GM18519 (cell line): ENCODE measurements at regions not wholly inside any gene's neighbourhood (a gene's known extent, or its start where the extent isn't known, plus 50 kb on each side); places are given as distances from the start of the nearest gene placed in this dataset.
"Not testable (repeated sequence)": the region's sequence is repeated elsewhere in the genome, so short reads cannot be mapped to it uniquely, and the experiment has no call there.

Experiments used
- ATAC-seq: cut with Tn5 transposase; IDR thresholded peaks from one replicate; pipeline ENCODE4 v1.9.1; 2021; ENCODE audit warnings: mild to moderate bottlenecking, moderate library complexity; ENCODE audit not compliant: unreplicated experiment, low FRiP score

DNA sequence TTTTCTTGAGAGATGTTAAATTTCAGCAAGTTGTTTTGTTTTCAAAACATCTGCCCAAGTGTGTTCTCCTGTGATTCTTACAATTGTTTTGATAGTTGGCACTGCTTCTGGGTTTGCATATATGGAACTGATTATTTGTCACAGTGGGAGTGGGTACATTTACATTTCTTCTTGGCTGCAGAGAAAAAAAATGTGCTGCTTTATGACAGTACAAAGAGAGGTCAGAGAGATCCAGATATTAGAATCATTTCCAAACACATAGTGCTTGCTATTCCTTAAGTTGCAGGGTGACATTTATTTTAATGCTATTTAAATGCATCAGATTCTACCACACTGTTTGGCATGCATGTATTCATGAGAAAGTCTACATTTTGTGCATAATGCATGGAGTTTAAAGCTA, 303.5 kb upstream of the MDGA2 start:
- ATAC-seq = no peak

DNA sequence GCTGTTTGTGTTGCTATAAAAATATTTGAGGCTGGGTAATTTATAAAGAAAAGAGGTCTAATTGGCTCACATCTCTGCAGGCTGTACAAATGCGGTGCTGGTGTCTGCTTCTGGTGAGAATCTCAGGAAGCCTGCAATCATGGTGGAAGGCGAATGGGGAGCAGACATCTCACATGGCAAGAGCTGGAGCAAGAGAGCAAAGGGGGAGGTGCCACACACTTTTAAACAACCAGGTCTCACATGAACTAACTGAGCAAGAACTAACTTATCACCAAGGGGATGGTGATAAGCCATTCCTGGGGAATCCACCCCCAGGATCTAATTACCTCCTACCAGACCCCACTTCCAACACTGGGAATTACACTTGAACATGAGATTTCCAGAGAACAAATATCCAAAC, 300.7 kb upstream of the MDGA2 start:
- no peak for ATAC-seq

DNA sequence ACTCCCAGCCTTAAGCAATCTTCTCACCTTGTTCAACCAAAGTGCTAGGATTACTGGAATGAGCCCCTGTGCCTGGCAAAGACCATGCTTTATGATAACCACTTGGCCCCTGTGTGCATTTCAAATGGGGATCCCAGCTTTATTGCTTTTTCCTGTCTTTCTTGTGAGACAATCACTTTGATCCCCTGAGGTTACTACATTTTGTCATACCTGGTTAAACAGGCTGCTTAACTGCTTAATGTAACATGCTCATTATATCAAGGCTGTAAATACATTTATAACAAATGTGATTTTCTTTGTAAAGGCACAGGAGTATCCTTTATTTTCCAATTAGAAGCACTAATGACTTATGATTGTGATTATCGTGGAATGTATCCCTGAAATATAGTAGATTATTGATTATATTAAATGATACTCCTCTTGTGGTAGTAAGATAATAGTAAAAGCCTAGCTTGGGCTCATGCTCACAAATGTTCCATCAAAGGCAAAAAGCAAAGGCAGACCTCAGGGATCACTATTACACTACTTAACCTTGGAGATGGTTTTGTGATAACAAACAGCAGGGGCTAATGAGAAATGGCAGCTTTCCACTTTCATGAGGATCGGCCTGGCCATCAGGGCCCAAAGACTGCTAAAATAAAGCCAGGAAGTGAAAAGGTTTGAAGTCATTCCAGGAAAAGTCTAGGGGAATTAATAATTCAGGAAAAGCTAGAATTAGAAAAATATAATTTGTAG, 290.8 kb upstream of the MDGA2 start:
- no peak for ATAC-seq

DNA sequence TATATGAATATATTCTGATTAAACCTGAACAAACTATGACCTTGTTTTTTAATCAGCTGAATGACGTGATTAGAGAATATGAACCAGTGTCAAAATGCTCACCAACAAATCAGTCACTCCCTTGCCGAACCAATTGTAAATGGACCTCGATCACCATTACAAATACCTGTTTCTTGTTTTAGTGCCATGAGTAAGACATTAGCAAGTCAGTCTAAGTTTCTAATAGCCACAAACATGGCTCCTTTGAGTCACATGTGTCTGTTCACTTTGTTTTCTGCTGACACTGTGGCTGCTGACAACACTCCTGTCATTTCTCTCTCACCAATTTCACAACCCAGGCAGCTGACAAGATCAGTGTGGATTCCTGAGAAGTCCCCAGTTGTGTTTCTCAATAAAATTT, 286.2 kb upstream of the MDGA2 start:
- no peak for ATAC-seq

DNA sequence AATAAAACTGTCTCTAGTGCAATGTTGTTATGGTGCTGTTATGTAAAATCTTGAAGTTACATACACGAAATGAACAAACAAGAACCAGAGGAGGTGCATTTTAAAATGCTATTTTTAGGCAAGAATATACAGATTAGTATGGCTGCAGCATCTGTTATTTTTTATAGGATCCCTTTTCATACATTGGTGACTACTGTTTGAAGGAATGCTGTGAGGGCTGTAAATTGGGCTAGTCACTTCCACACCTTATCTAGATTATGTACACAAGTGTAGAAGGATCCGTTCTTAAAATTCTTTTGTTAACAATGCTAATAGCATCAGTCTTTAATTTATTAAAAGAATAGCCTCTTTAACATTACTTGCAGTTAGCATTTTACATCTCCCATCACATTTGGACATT, 284.3 kb upstream of the MDGA2 start:
- no peak for ATAC-seq

DNA sequence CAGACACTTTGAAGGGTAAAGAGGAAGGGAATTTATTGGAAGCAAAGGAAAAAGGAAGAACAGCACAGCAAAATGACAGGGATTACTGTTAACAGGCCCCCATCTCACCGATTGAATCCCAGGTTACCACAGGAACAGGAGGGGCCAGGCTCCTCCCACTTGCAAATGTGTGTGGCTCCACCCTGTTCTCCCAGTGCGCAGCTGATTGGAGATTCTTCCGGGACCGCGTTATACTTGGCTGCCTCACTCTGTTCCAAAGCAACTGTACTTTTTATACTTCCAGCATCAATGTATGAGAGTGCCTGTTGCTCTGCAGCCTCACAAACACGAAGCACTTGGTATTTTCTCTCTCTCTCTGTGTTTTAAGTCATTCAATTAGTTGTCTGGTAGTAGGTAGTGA, 273.6 kb upstream of the MDGA2 start:
- ATAC-seq = no peak

DNA sequence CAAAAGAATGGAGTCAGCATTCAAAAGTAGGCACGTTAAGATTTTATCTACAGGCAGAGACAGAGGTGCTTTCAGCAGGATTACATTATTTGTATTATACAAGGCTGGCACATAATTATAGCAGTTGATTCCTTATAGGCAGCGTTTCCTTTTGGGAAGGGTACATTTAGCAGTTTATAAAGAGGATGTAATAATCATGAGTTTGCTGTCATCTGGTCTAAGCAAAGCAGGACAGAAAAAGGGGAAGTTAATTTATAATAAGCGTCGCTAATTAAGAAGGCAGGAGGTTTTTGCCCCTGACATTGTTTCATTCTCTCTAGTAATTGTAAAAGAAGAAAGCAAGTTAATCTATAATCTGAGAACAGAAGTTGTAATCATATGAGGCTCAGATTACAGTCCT, 259.9 kb upstream of the MDGA2 start:
- no peak for ATAC-seq

DNA sequence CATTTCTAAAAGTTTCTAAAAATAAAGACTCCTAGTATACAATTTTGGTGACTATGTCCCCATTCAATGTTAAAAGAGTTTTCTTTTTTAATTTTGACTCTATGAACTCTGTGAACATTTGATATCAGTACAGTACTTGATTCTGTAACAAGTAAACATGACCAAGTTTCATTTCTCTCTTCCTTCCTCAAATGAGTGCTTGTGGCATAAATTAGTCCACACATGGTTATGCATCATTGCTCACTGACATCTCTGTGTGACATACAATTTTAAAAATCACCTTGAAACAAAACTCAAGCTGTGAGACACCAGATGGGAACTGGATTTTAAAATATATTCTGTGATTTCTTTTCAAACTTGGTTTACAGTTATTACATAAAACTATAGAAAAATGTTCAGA, 253.9 kb upstream of the MDGA2 start:
- peak; percentile 86 for ATAC-seq

DNA sequence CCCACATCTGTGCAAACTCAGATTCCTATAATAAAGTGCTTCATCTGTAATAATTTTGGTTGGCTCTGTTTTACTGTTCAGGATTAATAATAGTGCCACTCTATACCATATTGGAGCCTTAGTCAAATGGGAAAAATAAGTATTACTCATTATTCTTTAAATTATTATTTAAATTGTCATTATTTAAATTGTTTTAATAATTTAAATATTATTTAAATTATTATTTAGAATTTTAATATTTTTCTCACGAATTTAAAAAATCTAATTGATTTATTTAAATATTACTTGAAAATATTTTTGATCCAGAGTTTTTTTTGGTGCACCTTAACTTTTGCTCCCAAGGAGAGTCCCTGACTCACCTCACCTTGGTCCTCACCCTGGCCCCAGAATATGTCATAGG, 245.7 kb upstream of the MDGA2 start:
- no peak for ATAC-seq

DNA sequence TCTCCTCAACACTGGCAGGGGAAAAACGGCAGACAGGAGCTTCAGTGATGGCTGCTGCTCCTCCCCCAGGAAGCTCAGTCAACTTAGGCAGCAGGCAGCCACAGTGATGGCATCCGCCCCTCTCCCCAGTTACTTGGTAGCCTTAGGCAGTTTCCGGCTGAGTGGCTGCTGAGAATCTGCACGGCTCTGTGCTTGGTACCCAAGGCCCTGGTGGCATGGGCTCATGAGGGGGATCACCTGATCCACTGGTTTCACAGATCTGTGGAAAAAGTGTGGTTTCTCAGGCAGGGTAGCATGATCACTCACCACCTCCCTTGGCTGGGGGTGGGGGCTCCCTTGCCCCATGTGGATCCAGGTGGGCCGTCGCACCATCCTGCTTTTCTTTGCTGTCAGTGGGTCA, 244.6 kb upstream of the MDGA2 start:
- ATAC-seq = no peak

DNA sequence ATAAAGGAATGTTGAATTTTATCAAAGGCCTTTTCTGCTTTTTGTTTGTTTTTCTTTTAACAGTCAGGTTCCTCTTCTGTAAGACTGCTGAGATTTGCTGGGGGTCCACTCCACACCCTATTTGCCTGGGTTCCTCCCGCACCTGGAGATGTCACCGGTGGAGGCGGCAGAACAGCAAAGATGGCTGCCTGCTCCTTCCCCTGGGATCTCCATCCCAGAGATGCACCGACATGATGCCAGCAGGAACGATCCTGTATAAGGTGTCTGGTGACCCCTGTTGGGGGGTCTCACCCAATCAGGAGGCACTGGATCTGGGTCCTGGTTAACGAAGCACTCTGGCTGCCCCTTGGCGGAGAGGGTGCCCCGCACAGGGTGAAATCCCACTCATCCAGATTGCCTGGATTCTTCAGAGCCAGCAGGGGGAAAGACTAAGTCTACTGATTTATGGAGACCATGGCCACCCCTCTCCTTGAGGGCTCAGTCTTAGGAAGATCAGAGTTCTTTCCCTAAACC, 244.0 kb upstream of the MDGA2 start:
- no peak for ATAC-seq

DNA sequence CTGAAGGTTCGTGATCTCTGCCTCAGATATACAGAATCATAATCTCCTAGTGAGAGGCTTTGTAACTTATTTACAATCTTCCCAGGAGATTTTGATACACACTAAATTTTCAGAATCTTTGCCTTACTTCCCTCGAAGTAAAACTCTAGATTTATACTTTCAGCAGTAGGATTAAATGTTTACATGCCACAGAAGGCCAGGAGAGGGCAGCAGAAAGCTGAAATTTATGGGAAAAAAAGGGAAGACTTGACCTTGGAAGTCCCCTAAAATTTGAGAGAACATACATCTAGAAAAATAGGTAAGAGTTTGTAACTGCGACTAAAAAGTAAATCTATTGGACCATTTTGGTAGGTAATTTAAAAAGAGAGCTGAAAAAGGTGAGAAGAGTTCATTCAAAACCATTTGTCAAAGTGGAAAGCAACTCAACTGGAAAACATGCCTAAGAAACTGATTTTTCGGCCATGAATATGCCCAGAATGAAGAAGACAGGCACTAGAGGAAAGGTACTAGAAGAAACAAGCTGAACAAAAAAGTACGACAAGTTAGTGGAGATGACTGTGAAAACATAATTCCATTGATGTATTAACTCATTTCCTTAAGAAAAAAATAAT, 242.0 kb upstream of the MDGA2 start:
- ATAC-seq = no peak

DNA sequence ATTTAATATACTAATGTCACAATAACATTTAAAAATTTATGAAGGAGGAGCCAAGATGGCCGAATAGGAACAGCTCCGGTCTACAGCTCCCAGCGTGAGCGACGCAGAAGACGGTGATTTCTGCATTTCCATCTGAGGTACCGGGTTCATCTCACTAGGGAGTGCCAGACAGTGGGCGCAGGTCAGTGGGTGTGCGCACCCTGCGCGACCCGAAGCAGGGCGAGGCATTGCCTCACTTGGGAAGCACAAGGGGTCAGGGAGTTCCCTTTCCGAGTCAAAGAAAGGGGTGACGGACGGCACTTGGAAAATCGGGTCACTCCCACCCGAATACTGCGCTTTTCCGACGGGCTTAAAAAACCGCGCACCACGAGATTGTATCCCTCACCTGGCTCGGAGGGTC, 225.7 kb upstream of the MDGA2 start:
- not testable (repeated sequence) for ATAC-seq

DNA sequence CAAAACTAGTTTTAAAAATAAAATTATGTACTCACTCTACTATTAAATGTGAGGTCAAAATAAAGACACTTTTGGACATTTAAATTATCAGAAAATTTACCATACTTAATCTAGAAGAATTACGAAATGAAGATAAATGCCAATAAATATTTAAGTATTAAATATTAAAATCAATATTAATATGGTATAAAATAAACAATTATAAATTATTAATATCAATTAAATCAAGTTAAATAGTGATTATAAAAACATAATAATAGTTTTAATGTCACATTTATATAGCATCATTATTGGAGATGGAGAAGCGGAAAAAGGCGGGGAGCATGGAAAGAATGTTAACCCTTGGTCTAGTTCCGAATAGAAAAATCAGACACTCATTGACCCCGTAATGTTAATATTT, 224.3 kb upstream of the MDGA2 start:
- ATAC-seq = no peak

DNA sequence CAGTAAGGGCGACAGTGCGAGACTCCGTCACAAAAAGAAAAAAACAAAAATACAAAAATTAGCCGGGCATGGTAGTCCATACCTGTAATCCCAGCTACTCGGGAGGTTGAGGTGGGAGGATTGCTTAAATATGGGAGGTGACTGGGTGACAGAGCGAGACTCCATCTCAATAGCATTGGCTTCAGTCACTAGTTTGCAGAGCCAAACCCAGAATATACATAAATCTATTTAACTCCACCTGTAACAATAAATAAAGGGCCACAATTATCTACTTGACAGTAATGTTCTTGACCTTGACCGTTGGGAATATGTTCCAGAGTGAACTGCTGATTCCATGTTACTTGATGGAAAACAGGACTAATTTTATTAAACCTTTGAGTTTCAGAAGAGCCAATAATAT, 198.9 kb upstream of the MDGA2 start:
- ATAC-seq = no peak

DNA sequence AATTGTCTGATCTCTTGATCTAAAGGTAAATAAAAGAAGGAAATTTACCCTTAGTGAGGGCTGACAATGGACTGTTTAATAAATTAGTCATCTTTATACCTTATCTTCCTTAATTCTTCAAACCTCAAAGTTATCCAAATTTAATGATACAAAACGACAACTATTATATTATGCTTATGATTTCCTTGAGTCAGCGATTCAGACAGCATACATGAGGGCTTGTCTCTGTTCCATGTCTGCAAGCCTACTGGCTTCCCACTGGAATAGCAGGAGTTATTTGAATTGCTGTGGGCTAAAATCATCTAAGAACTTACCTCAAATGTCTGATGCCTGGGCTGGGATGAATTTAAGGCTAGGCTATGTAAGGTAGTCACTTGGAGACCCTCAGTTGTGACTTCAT, 197.2 kb upstream of the MDGA2 start:
- no peak for ATAC-seq

DNA sequence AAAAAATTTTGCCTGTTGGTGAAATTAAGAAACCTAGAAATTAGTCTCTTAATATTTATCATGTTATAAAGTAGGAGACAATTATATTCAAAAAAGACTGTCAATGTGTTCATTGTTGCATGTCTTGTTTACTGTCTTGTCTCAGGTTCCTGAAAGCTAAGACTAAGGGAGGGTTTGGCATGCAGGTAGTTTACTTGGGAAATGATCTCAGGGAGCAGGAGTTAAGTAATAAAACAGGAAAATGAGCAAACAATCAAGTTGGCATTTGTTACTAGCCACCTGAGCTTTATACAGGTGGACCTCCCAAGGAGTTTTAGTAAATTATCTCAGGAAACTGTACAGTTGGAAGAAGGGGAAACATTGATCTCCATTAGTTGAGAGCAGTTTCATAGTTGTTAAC, 188.0 kb upstream of the MDGA2 start:
- no peak for ATAC-seq

DNA sequence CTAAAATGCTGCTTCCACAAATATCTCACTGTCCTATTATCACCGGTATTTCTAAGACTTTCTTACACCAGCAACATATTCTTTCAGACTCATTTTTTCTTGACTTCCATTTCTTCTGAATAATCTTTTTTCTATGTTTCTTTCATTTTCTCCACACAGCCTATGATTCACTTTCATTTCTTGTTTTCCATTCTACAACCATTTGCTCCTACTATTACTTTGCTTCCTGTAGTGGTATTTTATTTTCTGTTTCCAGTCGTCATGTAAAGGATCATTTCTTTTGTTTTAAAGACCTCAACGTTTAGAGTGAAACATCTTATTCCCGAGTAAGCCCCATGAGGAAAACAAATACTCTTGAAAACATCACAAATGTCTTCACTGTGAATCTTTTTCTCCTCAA, 182.2 kb upstream of the MDGA2 start:
- ATAC-seq = no peak

DNA sequence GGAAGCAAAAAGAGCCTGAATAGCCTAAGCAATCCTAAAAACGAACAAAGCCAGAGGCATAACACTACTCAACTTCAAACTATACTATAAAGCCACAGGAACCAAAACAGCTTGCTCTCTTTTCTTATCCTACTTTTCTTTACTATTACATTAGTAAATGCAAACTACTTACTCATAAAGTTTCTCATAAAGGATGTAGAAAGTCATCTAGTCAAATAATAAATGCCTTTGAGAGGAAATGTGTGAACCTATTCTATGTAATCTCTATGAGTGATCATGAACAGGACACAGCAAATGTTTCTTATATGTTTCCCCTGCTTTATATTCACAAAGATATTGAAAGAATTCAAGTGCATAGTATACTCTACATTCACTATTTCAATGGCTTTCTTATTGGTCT, 176.9 kb upstream of the MDGA2 start:
- ATAC-seq = no peak

DNA sequence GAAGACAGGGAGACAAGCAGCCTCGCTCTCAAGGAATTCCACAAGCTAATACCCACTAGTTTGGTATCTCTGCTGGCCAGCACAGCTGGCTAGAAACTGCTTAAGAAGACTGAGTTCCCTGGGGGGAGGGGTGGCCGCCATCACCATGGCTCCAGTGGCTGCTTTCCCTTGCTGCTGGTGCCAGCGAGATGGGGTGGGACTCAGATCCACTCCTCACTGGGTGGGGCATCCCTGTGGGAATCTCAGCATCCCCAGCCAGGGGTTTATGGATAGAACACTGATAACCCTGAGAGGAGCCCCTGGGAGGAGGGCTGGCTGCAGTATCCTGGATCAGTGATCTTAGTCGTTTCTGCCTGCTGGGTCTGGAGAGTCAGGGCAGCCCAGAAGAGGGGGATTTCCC, 170.6 kb upstream of the MDGA2 start:
- no peak for ATAC-seq

DNA sequence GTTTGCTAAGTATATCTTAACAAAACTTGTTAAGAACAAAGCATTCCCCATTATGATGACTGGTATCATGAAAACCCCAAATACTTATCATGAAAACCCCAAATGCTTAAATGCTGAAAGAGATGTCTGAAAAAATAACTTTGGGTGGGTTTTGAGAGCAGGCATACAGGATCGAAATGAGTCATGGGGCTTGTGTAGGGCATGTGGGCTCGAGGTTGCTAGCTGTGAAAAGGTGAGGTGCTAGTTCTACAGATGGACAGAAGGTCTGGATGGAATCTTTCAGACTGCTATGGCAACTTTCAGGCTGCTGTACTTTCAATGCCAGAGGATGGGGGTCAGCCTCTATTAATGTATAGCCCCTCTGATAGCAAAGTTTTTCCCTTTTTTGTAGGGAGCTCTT, 167.8 kb upstream of the MDGA2 start:
- ATAC-seq = no peak

DNA sequence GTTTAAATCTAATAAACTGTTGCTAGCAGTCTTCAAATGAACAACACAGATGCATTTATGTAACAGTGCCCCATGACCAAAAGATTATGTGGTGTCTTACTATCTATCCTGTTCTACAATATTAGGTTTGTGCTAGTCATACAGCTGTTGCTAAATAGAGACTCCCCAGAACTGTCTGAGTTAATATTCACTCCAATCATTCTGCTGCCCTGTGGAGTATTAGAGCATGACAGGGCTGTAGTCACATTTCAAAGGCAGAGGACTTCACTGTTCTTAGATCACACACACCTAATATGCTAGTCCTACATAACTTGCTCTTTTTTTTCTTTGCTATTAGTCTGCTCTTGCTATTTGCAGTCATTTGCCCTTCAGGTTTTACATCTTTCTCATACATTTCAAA, 157.6 kb upstream of the MDGA2 start:
- no peak for ATAC-seq
